ENCODE measurements at regions not wholly inside any gene's neighbourhood (a gene's known extent, or its start where the extent isn't known, plus 50 kb on each side); places are given as distances from the start of the nearest gene placed in this dataset.

GRCh38 chr12:114846771-114847170, 162.8 kb upstream of the TBX3 start:
- 78% methylated on average over 8 of the region's 8 CpGs for WGBS (ENCODE audit: missing lambda C conversion rate)
- ATAC-seq: no peak
- POLR2A ChIA-PET: no interaction called here
- DNase-seq (ENCODE audit: low read depth in 1 of 2, low spot score in 1 of 2): no peak
- H3K27ac ChIP-seq: no peak overlapping the region
- FAIRE-seq: no peak
- no peaks in the 10 kb centered on the region for H3K9me3 ChIP-seq
- H3K4me2 ChIP-seq: no peak overlapping the region
- 0 out of 3 replicates have a peak, but pooled peaks cover 3% of the 10 kb centered on the region for H3K4me1 ChIP-seq
- TF ChIP-seq PHF8 (IDR thresholded peaks at IDR 0.05; ENCODE audit: borderline replicate concordance, low read depth) (no peak), HEYL (CRISPR knock-in tag; IDR thresholded peaks at IDR 0.05) (no peak), EHF (CRISPR knock-in tag; IDR thresholded peaks at IDR 0.05) (no peak), HOXB13 (CRISPR knock-in tag; IDR thresholded peaks at IDR 0.05; ENCODE audit: low read depth) (no peak), ZSCAN20 (CRISPR knock-in tag; IDR thresholded peaks at IDR 0.05) (no peak), MYC (IDR thresholded peaks at IDR 0.05; ENCODE audit: borderline replicate concordance, low read length) (no peak), E2F6 (IDR thresholded peaks at IDR 0.05; ENCODE audit: borderline replicate concordance, low read depth) (no peak), FOSL2 (IDR thresholded peaks at IDR 0.05) (no peak), FOSL2 (CRISPR knock-in tag; IDR thresholded peaks at IDR 0.05) (no peak), RCOR1 (IDR thresholded peaks at IDR 0.05; ENCODE audit: low read depth, low read length) (no peak), RNF2 (IDR thresholded peaks at IDR 0.05; ENCODE audit: borderline replicate concordance, low read depth) (no peak), EP300 (IDR thresholded peaks at IDR 0.05) (no peak), ATOH8 (CRISPR knock-in tag; IDR thresholded peaks at IDR 0.05; ENCODE audit: low read depth) (no peak)
- CTCF ChIA-PET: no interaction called here
- H3K4me3 ChIP-seq: no peak overlapping the region

GRCh38 chr12:114841557-114842251, 157.7 kb upstream of the TBX3 start:
- Histone ChIP-seq H3K27ac (no peak overlapping the region), H3K4me2 (no peak overlapping the region), H3K4me1 (no peaks in the 10 kb centered on the region), H3K4me3 (no peak overlapping the region), H3K9me3 (no peaks in the 10 kb centered on the region)
- ATAC-seq (no peak), FAIRE-seq (no peak), DNase-seq (ENCODE audit: low read depth in 1 of 2, low spot score in 1 of 2) (no peak)
- CTCF ChIA-PET: no interaction called here
- WGBS (ENCODE audit: missing lambda C conversion rate): 38% methylated on average over 5 of the region's 5 CpGs
- TF ChIP-seq CHD4 (IDR thresholded peaks at IDR 0.05; ENCODE audit: borderline replicate concordance) (no peak), HMGXB4 (CRISPR knock-in tag; IDR thresholded peaks at IDR 0.05; ENCODE audit: borderline replicate concordance) (no peak), CTCF (IDR thresholded peaks at IDR 0.05) (no peak), CEBPB (IDR thresholded peaks at IDR 0.05) (no peak), ESRRA (IDR thresholded peaks at IDR 0.05; ENCODE audit: borderline replicate concordance, low read length) (no peak), HOXB13 (CRISPR knock-in tag; IDR thresholded peaks at IDR 0.05; ENCODE audit: low read depth) (no peak)
- POLR2A ChIA-PET: no interaction called here

Measured in A549 (cell line).